ENCODE measurements at regions not wholly inside any gene's neighbourhood (a gene's known extent, or its start where the extent isn't known, plus 50 kb on each side); places are given as distances from the start of the nearest gene placed in this dataset.

DNA sequence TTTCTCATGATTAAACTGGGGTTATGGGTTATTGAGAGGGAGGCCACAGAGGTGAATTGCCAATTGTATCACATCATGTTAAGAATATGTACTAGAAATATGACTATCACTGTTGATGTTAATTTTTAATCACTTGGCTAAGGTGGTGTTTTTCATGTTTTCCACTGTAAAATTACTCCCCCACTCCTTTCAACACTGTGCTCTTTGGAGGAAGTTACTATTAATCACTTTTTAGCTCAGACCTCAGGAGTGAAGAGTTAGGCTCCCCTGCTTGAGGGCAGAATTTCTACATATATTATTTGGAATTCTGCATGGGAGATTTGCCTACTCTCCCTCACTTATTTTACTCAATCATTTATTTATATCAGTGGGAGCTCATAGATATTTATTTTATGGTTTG is 76.0 kb upstream of the OSR1 start:
- Mint-ChIP-seq H3K36me3 (ENCODE audit: low read depth) (no peaks in the 10 kb centered on the region), H3K4me3 (no peak overlapping the region), H3K27ac (no peak overlapping the region), H3K27me3 (peaks cover 17% of the 10 kb centered on the region), H3K9me3 (no peaks in the 10 kb centered on the region), H3K4me1 (ENCODE audit: low read depth) (no peaks in the 10 kb centered on the region)
- ChIA-PET CTCF (no interaction called here), POLR2A (no interaction called here)
- DNase-seq (no peak), ATAC-seq (no peak)
- intact Hi-C loops (cut with micrococcal nuclease) = no loop called here
- TF ChIP-seq, protein P1, sequence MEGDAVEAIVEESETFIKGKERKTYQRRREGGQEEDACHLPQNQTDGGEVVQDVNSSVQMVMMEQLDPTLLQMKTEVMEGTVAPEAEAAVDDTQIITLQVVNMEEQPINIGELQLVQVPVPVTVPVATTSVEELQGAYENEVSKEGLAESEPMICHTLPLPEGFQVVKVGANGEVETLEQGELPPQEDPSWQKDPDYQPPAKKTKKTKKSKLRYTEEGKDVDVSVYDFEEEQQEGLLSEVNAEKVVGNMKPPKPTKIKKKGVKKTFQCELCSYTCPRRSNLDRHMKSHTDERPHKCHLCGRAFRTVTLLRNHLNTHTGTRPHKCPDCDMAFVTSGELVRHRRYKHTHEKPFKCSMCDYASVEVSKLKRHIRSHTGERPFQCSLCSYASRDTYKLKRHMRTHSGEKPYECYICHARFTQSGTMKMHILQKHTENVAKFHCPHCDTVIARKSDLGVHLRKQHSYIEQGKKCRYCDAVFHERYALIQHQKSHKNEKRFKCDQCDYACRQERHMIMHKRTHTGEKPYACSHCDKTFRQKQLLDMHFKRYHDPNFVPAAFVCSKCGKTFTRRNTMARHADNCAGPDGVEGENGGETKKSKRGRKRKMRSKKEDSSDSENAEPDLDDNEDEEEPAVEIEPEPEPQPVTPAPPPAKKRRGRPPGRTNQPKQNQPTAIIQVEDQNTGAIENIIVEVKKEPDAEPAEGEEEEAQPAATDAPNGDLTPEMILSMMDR (IDR thresholded peaks at IDR 0.05) = no peak

DNA sequence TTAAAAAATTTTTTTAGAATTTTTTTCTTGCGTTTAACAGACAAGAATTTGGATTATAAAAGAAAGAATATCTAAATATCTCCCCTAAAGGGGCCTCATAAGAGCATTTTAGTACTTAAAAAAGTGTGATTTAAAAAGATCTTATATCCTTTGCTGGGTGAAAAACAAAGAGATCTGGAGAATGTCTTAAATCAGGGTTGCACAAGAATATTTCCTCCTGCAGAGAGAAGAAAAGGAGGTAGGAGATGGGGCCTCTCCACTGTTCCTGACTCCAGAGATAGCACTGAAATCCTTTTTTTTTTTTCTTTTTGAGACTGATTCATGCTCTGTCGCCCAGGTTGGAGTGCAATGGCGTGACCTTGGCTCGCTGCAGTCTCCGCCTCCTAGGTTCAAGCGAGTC is 68.5 kb upstream of the OSR1 start:
- ATAC-seq (no peak), DNase-seq (no peak)
- no peaks in the 10 kb centered on the region for H3K36me3 Mint-ChIP-seq (ENCODE audit: low read depth)
- H3K27ac Mint-ChIP-seq = no peak overlapping the region
- H3K4me3 Mint-ChIP-seq = no peak overlapping the region
- intact Hi-C loops (cut with micrococcal nuclease) = no loop called here
- H3K9me3 Mint-ChIP-seq = no peaks in the 10 kb centered on the region
- ChIA-PET CTCF (interaction anchor here (1.2 kb wide), 1 partner anchor 76 kb away, joined by 3 read pairs; no protein-coding TSS in a partner anchor), POLR2A (no interaction called here)
- peaks cover 14% of the 10 kb centered on the region for H3K27me3 Mint-ChIP-seq
- H3K4me1 Mint-ChIP-seq (ENCODE audit: low read depth) = no peaks in the 10 kb centered on the region
- TF ChIP-seq, protein P1 (IDR thresholded peaks at IDR 0.05) = no peak

DNA sequence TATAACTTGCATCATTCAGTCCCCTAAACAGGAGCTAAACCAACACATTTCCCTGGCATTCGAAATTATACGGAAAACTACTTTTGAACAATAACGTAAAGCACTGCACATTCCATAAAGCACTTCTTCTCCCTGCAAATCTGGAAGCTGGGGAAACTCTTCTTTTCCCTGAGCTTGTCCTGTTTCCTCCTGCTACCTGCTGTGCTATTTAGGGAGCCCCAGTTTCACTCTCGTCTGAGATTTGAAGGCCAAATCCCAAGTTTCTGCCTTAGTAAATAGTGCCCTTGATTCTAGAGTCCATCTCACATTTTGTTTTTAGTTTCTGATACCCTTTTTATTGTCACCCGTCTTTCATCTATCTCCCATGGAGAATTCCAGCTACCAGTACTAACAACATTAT is 67.7 kb upstream of the OSR1 start:
- ChIA-PET CTCF (no interaction called here), POLR2A (no interaction called here)
- DNase-seq (no peak), ATAC-seq (no peak)
- H3K4me1 Mint-ChIP-seq (ENCODE audit: low read depth) = no peaks in the 10 kb centered on the region
- TF ChIP-seq, protein P1 (IDR thresholded peaks at IDR 0.05) = no peak
- intact Hi-C loops (cut with micrococcal nuclease) = no loop called here
- H3K27ac Mint-ChIP-seq = no peak overlapping the region
- H3K36me3 Mint-ChIP-seq (ENCODE audit: low read depth) = no peaks in the 10 kb centered on the region
- H3K9me3 Mint-ChIP-seq = no peaks in the 10 kb centered on the region
- H3K4me3 Mint-ChIP-seq = no peak overlapping the region
- H3K27me3 Mint-ChIP-seq = peaks cover 17% of the 10 kb centered on the region

DNA sequence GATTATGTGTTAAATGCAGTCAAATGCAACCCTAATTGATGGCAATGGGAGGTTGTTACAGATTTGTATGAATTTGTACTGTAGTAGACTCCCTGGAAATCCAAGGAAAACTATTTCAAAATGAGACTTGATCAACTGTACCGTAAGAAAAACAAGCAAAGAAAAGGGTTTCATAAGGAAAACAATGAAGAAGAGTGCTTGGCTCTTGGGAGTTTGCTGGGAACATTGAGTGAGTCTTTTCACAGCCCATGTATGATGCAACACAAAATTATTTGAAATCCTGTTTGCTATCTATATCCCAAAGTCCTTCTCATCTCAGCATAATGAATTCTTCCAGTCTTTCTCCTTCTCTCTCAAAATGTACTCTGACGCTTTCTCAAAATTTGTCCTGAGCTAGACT is 67.0 kb upstream of the OSR1 start:
- H3K4me1 Mint-ChIP-seq (ENCODE audit: low read depth) = no peaks in the 10 kb centered on the region
- H3K4me3 Mint-ChIP-seq = no peak overlapping the region
- ChIA-PET CTCF (no interaction called here), POLR2A (no interaction called here)
- H3K27ac Mint-ChIP-seq = no peak overlapping the region
- intact Hi-C loops (cut with micrococcal nuclease) = no loop called here
- ATAC-seq (no peak), DNase-seq (no peak)
- no peaks in the 10 kb centered on the region for H3K36me3 Mint-ChIP-seq (ENCODE audit: low read depth)
- no peaks in the 10 kb centered on the region for H3K9me3 Mint-ChIP-seq
- H3K27me3 Mint-ChIP-seq = peaks cover 17% of the 10 kb centered on the region
- TF ChIP-seq, protein P1 (IDR thresholded peaks at IDR 0.05) = no peak

DNA sequence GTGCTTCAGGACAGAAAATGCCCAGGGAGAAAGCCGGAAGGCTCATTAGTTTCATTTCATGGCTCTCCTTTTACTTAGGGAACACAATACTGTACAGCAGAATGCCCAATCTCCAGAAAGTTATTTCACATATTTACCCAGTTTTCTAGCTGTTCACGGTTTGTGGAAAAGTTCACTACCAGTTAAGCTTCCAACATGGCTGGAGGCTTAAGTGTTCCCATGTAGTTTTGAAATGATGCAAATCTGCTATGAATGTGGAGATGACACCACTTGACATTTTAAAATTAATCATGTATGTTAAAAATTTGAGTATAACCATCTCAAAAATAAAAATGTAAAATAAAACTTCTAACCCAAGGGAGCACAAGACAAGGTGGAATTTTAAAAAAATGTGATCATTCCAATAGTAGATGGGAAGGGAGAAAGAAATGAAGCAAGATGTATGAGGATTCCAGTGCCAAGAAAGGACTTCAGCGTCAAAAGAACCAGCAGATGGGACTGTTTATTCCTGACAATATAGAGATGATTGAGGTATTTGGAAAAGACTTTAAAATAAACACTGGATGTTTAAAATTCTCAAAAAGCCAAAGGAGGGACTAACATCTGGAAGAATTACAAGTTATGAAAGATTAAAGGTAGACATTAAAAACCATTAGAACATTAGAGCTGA is 60.9 kb upstream of the OSR1 start:
- H3K4me3 Mint-ChIP-seq = no peak overlapping the region
- H3K9me3 Mint-ChIP-seq = no peaks in the 10 kb centered on the region
- TF ChIP-seq, protein P1 (IDR thresholded peaks at IDR 0.05) = no peak
- H3K27me3 Mint-ChIP-seq = peaks cover 14% of the 10 kb centered on the region
- no peak overlapping the region for H3K27ac Mint-ChIP-seq
- H3K36me3 Mint-ChIP-seq (ENCODE audit: low read depth) = no peaks in the 10 kb centered on the region
- POLR2A ChIA-PET = no interaction called here
- no peaks in the 10 kb centered on the region for H3K4me1 Mint-ChIP-seq (ENCODE audit: low read depth)
- intact Hi-C loops (cut with micrococcal nuclease) = no loop called here
- CTCF ChIA-PET = no interaction called here
- ATAC-seq (no peak), DNase-seq (no peak)
